Activated CD8-positive, alpha-beta T cell treated with anti-CD3 and anti-CD28 coated beads for 36 hours (primary cell): ENCODE measurements at regions not wholly inside any gene's neighbourhood (a gene's known extent, or its start where the extent isn't known, plus 50 kb on each side); places are given as distances from the start of the nearest gene placed in this dataset.

Experiments used
- ATAC-seq: fragments of 200-7000 bp; cut with Tn5 transposase; one replicate; pipeline ENCODE4 v1.10.0; 2021; ENCODE audit warnings: mild to moderate bottlenecking, moderate library complexity
- CTCF ChIA-PET: fragments of 350-600 bp; sonication (Branson Sonifier 250); formaldehyde crosslinking; loops from one replicate; lab custom pipeline; 2021; ENCODE audit warnings: antibody characterized with exemption; lab: Charles Lee
- POLR2A ChIA-PET: fragments of 350-600 bp; sonication (Branson Sonifier 250); formaldehyde crosslinking; loops from one replicate; lab custom pipeline; 2021; ENCODE audit warnings: antibody characterized with exemption; lab: Charles Lee
- DNase-seq: peaks from one replicate; pipeline ENCODE4 v3.0.0-alpha.2; 2020
- H3K27ac Mint-ChIP-seq: one replicate; pipeline ENCODE4 v1.8.0; 2021; ENCODE audit warnings: mild to moderate bottlenecking, mixed read lengths
- H3K27me3 Mint-ChIP-seq: one replicate; pipeline ENCODE4 v1.8.0; 2021; ENCODE audit warnings: mixed read lengths
- H3K36me3 Mint-ChIP-seq: one replicate; pipeline ENCODE4 v1.8.0; 2021; ENCODE audit warnings: low read depth, mixed read lengths
- H3K4me1 Mint-ChIP-seq: one replicate; pipeline ENCODE4 v1.8.0; 2021; ENCODE audit warnings: low read depth, mixed read lengths
- H3K4me3 Mint-ChIP-seq: one replicate; pipeline ENCODE4 v1.8.0; 2021; ENCODE audit warnings: mild to moderate bottlenecking, moderate library complexity, mixed read lengths
- H3K9me3 Mint-ChIP-seq: one replicate; pipeline ENCODE4 v1.8.0; 2021; ENCODE audit warnings: mixed read lengths
- intact Hi-C: fragments of 100-400 bp; cut with micrococcal nuclease; formaldehyde crosslinking; loops from one replicate; pipeline ENCODE4 v1.10.0; 2022
- TF ChIP-seq, protein P1 (sequence below): fragments of 200-600 bp; IDR thresholded peaks from one replicate; pipeline ENCODE4 v1.8.0; 2022; ENCODE audit warnings: antibody characterized with exemption, mild to moderate bottlenecking

DNA sequence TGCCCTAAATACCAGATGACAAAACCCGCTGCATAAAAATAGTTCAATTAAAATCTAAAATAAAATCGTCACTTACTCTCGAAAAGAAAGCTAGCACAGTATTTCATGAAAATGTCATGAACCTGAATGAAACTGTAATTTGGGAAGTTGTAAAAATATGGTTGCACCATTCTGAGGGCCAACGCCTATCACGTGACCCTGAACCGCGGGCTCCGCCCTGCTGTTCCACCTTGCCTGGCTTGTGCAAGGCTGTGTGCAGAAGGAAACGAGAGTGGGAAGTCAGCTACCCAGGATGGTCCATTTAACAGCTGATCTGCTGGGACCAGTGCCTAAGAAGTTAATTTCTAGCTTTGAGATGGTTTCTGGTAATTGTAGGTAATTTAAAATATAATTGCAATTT lies 91.7 kb upstream of the BMP4 start:
- no peaks in the 10 kb centered on the region for H3K9me3 Mint-ChIP-seq
- no peak overlapping the region for H3K4me3 Mint-ChIP-seq
- DNase-seq (no peak), ATAC-seq (no peak)
- ChIA-PET CTCF (no interaction called here), POLR2A (no interaction called here)
- TF ChIP-seq, protein P1, sequence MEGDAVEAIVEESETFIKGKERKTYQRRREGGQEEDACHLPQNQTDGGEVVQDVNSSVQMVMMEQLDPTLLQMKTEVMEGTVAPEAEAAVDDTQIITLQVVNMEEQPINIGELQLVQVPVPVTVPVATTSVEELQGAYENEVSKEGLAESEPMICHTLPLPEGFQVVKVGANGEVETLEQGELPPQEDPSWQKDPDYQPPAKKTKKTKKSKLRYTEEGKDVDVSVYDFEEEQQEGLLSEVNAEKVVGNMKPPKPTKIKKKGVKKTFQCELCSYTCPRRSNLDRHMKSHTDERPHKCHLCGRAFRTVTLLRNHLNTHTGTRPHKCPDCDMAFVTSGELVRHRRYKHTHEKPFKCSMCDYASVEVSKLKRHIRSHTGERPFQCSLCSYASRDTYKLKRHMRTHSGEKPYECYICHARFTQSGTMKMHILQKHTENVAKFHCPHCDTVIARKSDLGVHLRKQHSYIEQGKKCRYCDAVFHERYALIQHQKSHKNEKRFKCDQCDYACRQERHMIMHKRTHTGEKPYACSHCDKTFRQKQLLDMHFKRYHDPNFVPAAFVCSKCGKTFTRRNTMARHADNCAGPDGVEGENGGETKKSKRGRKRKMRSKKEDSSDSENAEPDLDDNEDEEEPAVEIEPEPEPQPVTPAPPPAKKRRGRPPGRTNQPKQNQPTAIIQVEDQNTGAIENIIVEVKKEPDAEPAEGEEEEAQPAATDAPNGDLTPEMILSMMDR, result no peak
- H3K36me3 Mint-ChIP-seq, result no peaks in the 10 kb centered on the region
- intact Hi-C loops, result no loop called here
- no peaks in the 10 kb centered on the region for H3K4me1 Mint-ChIP-seq
- no peak overlapping the region for H3K27ac Mint-ChIP-seq
- H3K27me3 Mint-ChIP-seq, result no peaks in the 10 kb centered on the region

DNA sequence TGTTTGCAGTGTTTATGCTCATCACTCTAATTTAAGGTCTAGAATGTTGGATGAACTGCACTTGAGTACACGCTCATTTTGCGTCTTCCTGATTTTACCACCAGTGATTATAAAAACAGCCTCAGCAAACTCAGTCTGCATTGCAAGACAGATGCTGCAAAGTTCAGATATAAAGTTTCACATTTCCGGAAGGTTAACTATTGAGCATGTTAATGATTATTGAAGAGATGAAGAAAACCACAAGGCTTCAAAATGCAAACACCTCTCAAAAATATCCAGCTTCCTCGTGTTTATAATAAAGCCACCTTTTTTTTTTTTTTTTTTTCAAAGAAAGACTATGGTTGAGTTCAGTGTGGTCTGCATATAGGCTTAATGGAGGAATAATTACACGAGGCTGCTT lies 92.1 kb upstream of the BMP4 start:
- ChIA-PET CTCF (no interaction called here), POLR2A (no interaction called here)
- Mint-ChIP-seq H3K9me3 (no peaks in the 10 kb centered on the region), H3K36me3 (no peaks in the 10 kb centered on the region), H3K27ac (no peak overlapping the region), H3K4me3 (no peak overlapping the region), H3K27me3 (no peaks in the 10 kb centered on the region), H3K4me1 (no peaks in the 10 kb centered on the region)
- ATAC-seq (no peak), DNase-seq (no peak)
- TF ChIP-seq, protein P1, result no peak
- intact Hi-C loops, result no loop called here

DNA sequence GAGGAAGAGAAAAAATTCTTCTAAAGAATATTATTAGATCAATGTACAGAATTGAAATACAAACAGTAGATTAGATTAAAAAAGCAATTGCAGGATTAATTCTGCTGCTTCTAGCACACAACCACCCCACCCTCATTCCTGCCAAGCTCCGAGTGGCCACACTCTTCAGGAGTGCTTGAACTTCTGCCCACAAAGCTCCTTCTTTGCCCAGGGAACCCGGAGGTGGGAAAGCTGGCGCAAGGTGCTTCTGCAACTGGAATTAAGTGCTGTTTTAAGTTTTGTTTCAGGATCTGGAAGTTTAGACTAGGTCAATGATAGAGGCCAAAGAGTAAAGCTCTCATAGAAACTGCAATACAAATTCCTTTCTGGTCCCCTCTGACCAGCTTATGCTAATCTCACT lies 94.1 kb upstream of the BMP4 start:
- ChIA-PET CTCF (no interaction called here), POLR2A (no interaction called here)
- ATAC-seq, result no peak
- intact Hi-C loops, result no loop called here
- no peak overlapping the region for H3K4me3 Mint-ChIP-seq
- peaks cover 4% of the 10 kb centered on the region for H3K27me3 Mint-ChIP-seq
- no peaks in the 10 kb centered on the region for H3K4me1 Mint-ChIP-seq
- no peak overlapping the region for H3K27ac Mint-ChIP-seq
- DNase-seq, result no peak
- H3K36me3 Mint-ChIP-seq, result no peaks in the 10 kb centered on the region
- TF ChIP-seq, protein P1, result no peak
- no peaks in the 10 kb centered on the region for H3K9me3 Mint-ChIP-seq

DNA sequence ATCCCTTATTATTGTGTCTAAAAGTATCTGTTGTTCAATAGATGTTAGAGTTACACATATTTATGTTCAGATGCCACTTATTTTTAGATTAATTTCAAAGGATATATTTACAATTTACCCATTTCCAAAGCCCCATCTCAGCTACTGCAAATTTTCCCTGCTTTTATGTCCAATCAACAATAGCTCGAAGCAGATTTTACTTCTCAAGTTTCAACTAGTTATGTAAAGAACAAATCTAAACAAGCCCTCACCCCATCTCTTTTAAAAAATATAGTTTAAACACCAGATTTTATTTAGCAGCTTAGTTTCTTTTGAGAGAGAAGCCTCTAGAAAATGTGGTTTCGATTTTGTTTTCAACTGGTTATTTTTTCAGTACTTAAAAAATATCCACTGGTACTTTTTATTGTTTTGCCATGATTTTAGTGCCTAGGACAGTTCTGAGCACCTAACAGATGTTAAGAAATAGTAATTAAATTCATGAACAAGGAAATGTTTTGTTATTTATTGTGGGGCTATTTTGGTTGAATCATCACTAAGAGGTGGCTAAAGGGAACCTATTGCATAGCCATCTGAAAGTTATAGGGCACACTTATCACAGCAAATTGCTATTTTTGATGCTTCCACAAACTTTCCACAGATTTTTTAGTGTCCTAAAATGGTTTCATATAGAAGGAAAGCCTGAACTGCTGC lies 96.2 kb upstream of the BMP4 start:
- no peaks in the 10 kb centered on the region for H3K36me3 Mint-ChIP-seq
- H3K4me1 Mint-ChIP-seq, result no peaks in the 10 kb centered on the region
- no peak overlapping the region for H3K27ac Mint-ChIP-seq
- peaks cover 4% of the 10 kb centered on the region for H3K27me3 Mint-ChIP-seq
- no peaks in the 10 kb centered on the region for H3K9me3 Mint-ChIP-seq
- ChIA-PET CTCF (no interaction called here), POLR2A (no interaction called here)
- no peak for ATAC-seq
- intact Hi-C loops, result no loop called here
- TF ChIP-seq, protein P1, result no peak
- no peak overlapping the region for H3K4me3 Mint-ChIP-seq
- DNase-seq, result no peak

DNA sequence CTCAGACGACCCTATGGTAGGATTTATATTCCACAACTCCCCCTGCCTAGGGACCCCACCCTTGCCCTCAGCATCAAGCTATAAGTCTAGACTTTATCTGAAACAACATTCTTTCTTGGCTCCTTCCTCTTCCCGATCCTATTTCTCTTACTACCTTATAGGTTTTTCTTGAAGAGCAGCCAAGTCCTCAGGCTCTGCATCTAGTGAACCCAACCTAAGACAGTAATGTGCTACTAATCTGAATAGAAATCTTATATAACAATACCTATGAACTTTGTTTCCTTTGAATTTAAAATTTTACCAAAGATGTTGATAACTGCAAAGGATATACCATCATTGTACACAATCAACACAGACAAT lies 96.7 kb upstream of the BMP4 start:
- no peak for ATAC-seq
- CTCF ChIA-PET, result no interaction called here
- peaks cover 4% of the 10 kb centered on the region for H3K27me3 Mint-ChIP-seq
- POLR2A ChIA-PET, result no interaction called here
- intact Hi-C loops, result no loop called here
- no peaks in the 10 kb centered on the region for H3K4me1 Mint-ChIP-seq
- DNase-seq, result no peak
- no peak overlapping the region for H3K27ac Mint-ChIP-seq
- H3K9me3 Mint-ChIP-seq, result no peaks in the 10 kb centered on the region
- H3K36me3 Mint-ChIP-seq, result no peaks in the 10 kb centered on the region
- H3K4me3 Mint-ChIP-seq, result no peak overlapping the region
- TF ChIP-seq, protein P1, result no peak
